PC-9 (cell line): ENCODE measurements at regions not wholly inside any gene's neighbourhood (a gene's known extent, or its start where the extent isn't known, plus 50 kb on each side); places are given as distances from the start of the nearest gene placed in this dataset.

Experiments used
- BruUV-seq: library from RNA; stranded (reverse); fragments of 400-500 nt; replicated peaks from 2 replicates; lab custom pipeline; 2021; lab: Mats Ljungman, UMichigan
- CTCF ChIA-PET: fragments of 300-600 bp; sonication (Branson Sonifier 250); formaldehyde crosslinking; loops from one replicate; lab custom pipeline; 2022; ENCODE audit warnings: antibody characterized with exemption; lab: Charles Lee
- POLR2A ChIA-PET: fragments of 300-600 bp; sonication (Branson Sonifier 250); formaldehyde crosslinking; loops from one replicate; lab custom pipeline; 2022; ENCODE audit warnings: antibody characterized with exemption; ENCODE audit not compliant: unreplicated experiment; lab: Charles Lee
- DNase-seq, 2 experiments: peaks; one replicate each; pipeline versions ENCODE4 v3.0.0 to v3.0.0-alpha.2; 2015 to 2022; ENCODE audit warnings: mixed read lengths in 1 of 2
- H2AFZ ChIP-seq: fragments of 200-600 bp; sonication (generic); 2 replicates; pipeline ENCODE4 v1.8.1; 2017; ENCODE audit warnings: antibody characterized with exemption
- H3F3A ChIP-seq: fragments of 200-600 bp; sonication (generic); 2 replicates; pipeline ENCODE4 v1.8.1; 2017; ENCODE audit warnings: antibody characterized with exemption, mild to moderate bottlenecking, low read depth; ENCODE audit not compliant: insufficient read depth
- H3K27ac ChIP-seq: fragments of 200-600 bp; sonication (generic); 2 replicates; pipeline ENCODE4 v1.6.1; 2016; ENCODE audit warnings: mixed run types
- H3K27me3 ChIP-seq: fragments of 200-600 bp; sonication (generic); 2 replicates; pipeline ENCODE4 v1.6.1; 2016; ENCODE audit warnings: low read depth, mixed run types; ENCODE audit not compliant: insufficient read depth
- H3K36me3 ChIP-seq: fragments of 200-600 bp; sonication (generic); 2 replicates; pipeline ENCODE4 v1.6.1; 2016; ENCODE audit warnings: low read depth, mixed run types
- H3K4me1 ChIP-seq: fragments of 200-600 bp; sonication (generic); replicated peaks from 2 replicates; pipeline ENCODE4 v1.6.1; 2016; ENCODE audit warnings: mixed run types; ENCODE audit not compliant: insufficient read depth
- H3K4me2 ChIP-seq: fragments of 200-600 bp; sonication (generic); 2 replicates; pipeline ENCODE4 v1.6.1; 2017; ENCODE audit warnings: mixed run types
- H3K4me3 ChIP-seq: fragments of 200-600 bp; sonication (generic); 2 replicates; pipeline ENCODE4 v1.6.1; 2016; ENCODE audit warnings: mixed run types
- H3K79me2 ChIP-seq: fragments of 200-600 bp; sonication (generic); 2 replicates; pipeline ENCODE4 v1.6.1; 2017; ENCODE audit warnings: low read depth, mixed run types
- H3K9me2 ChIP-seq: fragments of 200-600 bp; sonication (generic); 2 replicates; pipeline ENCODE4 v1.8.1; 2017; ENCODE audit warnings: mild to moderate bottlenecking; ENCODE audit not compliant: insufficient read depth
- H3K9me3 ChIP-seq: fragments of 200-600 bp; sonication (generic); 2 replicates; pipeline ENCODE4 v1.8.1; 2016; ENCODE audit warnings: low read depth; ENCODE audit not compliant: insufficient read depth
- H4K20me1 ChIP-seq: fragments of 200-600 bp; sonication (generic); 2 replicates; pipeline ENCODE4 v1.8.1; 2017; ENCODE audit not compliant: insufficient read depth
- EZH2 ChIP-seq: fragments of 200-600 bp; sonication (generic); IDR thresholded peaks from 2 replicates; pipeline ENCODE4 v1.8.0; 2017; ENCODE audit warnings: antibody characterized with exemption, low read depth
- intact Hi-C: fragments of 100-400 bp; cut with micrococcal nuclease; formaldehyde crosslinking; loops from one replicate; pipeline ENCODE4 v1.10.0; 2022; ENCODE audit not compliant: unreplicated experiment
- TF ChIP-seq, protein P1 (sequence below): fragments of 200-600 bp; sonication (generic); conservative IDR thresholded peaks from 2 replicates; pipeline ENCODE4 v1.6.1; 2017; ENCODE audit warnings: mixed run types, antibody characterized with exemption, mild to moderate bottlenecking, moderate library complexity

DNA sequence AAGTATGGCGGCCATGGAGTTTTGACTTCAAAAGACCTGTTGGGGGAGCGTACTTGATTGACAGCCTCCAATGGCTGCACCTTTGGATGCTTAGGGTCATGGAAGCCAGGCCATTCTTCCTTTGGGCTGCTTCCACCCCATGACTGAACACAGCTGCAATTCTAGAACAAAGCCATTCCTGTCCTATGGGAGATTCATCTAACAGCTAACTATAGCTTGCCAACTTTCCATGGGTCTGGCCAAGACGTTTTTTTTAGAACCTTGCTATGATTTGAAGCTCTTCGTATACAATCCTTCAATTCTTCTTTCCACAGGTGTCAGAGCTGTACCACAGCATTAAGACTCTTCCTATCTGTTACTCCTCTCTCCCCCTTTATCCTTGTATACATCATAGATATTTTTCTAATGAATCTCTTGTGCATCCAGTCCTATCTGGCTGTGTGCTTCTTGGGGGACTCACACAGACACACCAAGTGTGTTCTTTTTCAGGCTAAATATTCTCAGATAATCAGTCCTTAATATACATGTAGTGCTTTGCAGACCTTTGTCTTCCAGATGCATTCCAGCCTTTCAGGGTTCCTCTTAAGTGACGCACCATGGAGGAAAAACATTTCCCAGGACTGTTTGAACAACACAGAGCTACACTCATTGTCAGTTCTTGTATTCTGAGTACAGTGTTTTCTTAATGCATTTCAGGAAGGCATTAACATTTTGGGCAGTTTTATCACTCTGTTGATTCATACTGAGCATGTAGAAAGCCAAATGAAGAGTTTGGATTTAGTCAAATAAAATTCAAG lies 198.9 kb downstream of the TAF11L14 start:
- Histone ChIP-seq H4K20me1 (no peaks in the 10 kb centered on the region), H3K4me3 (no peak overlapping the region), H3F3A (no peaks in the 10 kb centered on the region), H3K27ac (no peak overlapping the region), H3K9me3 (no peaks in the 10 kb centered on the region), H3K79me2 (no peaks in the 10 kb centered on the region), H3K36me3 (no peaks in the 10 kb centered on the region), H3K9me2 (no peaks in the 10 kb centered on the region), H3K4me1 (no peaks in the 10 kb centered on the region), H3K27me3 (no peaks in the 10 kb centered on the region), H2AFZ (no peak overlapping the region), H3K4me2 (no peak overlapping the region)
- ChIA-PET POLR2A (interaction anchor here (0.6 kb wide), 1 partner anchor 1288 kb away, joined by 3 read pairs; no protein-coding TSS in a partner anchor), CTCF (no interaction called here)
- intact Hi-C loops: no loop called here
- no peak for TF ChIP-seq EZH2
- TF ChIP-seq, protein P1, sequence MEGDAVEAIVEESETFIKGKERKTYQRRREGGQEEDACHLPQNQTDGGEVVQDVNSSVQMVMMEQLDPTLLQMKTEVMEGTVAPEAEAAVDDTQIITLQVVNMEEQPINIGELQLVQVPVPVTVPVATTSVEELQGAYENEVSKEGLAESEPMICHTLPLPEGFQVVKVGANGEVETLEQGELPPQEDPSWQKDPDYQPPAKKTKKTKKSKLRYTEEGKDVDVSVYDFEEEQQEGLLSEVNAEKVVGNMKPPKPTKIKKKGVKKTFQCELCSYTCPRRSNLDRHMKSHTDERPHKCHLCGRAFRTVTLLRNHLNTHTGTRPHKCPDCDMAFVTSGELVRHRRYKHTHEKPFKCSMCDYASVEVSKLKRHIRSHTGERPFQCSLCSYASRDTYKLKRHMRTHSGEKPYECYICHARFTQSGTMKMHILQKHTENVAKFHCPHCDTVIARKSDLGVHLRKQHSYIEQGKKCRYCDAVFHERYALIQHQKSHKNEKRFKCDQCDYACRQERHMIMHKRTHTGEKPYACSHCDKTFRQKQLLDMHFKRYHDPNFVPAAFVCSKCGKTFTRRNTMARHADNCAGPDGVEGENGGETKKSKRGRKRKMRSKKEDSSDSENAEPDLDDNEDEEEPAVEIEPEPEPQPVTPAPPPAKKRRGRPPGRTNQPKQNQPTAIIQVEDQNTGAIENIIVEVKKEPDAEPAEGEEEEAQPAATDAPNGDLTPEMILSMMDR: no peak
- DNase-seq: no peak
- no TSS peak for BruUV-seq

DNA sequence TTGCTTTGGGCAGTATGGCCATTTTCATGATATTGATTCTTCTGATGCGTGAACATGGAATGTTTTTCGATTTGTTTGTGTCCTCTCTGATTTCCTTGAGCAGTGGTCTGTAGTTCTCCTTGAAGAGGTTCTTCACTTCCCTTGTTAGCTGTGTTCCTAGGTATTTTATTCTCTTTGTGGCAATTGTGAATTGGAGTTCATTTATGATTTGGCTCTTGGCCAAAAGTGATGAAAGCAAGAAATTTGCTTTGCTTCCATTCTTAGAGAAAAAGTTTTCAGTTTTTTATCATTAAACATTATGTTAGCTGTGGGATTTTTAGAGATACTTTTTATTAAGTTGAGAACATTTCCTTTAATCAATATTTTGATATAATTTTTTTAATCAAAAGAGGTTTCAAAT lies 203.5 kb downstream of the TAF11L14 start:
- POLR2A ChIA-PET: no interaction called here
- no peaks in the 10 kb centered on the region for H3K9me3 ChIP-seq
- intact Hi-C loops: no loop called here
- no peak for TF ChIP-seq EZH2
- TF ChIP-seq, protein P1: no peak
- no peaks in the 10 kb centered on the region for H3K79me2 ChIP-seq
- CTCF ChIA-PET: no interaction called here
- no peaks in the 10 kb centered on the region for H4K20me1 ChIP-seq
- BruUV-seq: no TSS peak
- no peak for DNase-seq
- no peaks in the 10 kb centered on the region for H3K36me3 ChIP-seq
- H3K4me3 ChIP-seq: no peak overlapping the region
- H3K9me2 ChIP-seq: no peaks in the 10 kb centered on the region
- no peaks in the 10 kb centered on the region for H3K4me1 ChIP-seq
- no peaks in the 10 kb centered on the region for H3F3A ChIP-seq
- no peak overlapping the region for H2AFZ ChIP-seq
- H3K4me2 ChIP-seq: no peak overlapping the region
- H3K27me3 ChIP-seq: no peaks in the 10 kb centered on the region
- no peak overlapping the region for H3K27ac ChIP-seq

DNA sequence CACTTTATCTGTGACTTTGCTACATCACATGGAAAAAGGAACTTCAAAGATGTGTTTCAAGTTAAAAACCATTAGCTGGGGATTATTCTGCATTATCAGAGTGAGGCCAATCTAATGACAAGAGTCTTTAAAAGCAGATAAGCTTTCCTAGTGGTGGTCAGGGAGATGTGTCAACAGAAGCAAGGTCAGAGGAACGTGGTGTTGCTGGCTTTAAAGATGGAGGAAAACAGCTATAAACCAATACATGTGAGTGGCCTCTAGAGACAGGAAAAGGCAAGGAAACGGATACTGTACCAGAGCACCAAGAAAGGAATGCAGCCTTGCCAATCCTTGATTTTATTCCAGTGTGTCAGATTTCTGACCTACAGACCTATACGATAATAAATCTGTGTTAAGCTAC lies 204.2 kb downstream of the TAF11L14 start:
- Histone ChIP-seq H3K4me2 (no peak overlapping the region), H3K9me2 (no peaks in the 10 kb centered on the region), H3K79me2 (no peaks in the 10 kb centered on the region), H3K9me3 (no peaks in the 10 kb centered on the region), H2AFZ (peak overlapping the region; percentile 6; the same call in 1 of the 2 replicates), H3K4me1 (no peaks in the 10 kb centered on the region), H3F3A (no peaks in the 10 kb centered on the region), H3K27ac (no peak overlapping the region), H3K4me3 (no peak overlapping the region), H4K20me1 (no peaks in the 10 kb centered on the region), H3K27me3 (no peaks in the 10 kb centered on the region), H3K36me3 (no peaks in the 10 kb centered on the region)
- intact Hi-C loops: no loop called here
- POLR2A ChIA-PET: no interaction called here
- CTCF ChIA-PET: no interaction called here
- TF ChIP-seq, protein P1: no peak
- no peak for TF ChIP-seq EZH2
- no TSS peak for BruUV-seq
- no peak for DNase-seq
